Liver (tissue), 3 donors: ENCODE measurements at regions not wholly inside any gene's neighbourhood (a gene's known extent, or its start where the extent isn't known, plus 50 kb on each side); places are given as distances from the start of the nearest gene placed in this dataset.
"Not testable (repeated sequence)": the region's sequence is repeated elsewhere in the genome, so short reads cannot be mapped to it uniquely, and the experiment has no call there.

Experiments
- GABPA ChIP-seq, 2 donors: IDR thresholded peaks in 1 of 2; conservative IDR thresholded peaks in 1 of 2; 2 replicates each; pipeline ENCODE4 v1.6.1; 2016; ENCODE audit warnings: antibody characterized with exemption in 2 of 2, mild to moderate bottlenecking in 1 of 2, moderate library complexity in 1 of 2
- TAF1 ChIP-seq: conservative IDR thresholded peaks from 2 replicates; pipeline ENCODE4 v1.6.1; 2016; ENCODE audit warnings: antibody characterized with exemption, mild to moderate bottlenecking
- TF ChIP-seq, protein P1 (sequence below): fragments of 150-350 bp; IDR thresholded peaks from 2 replicates; pipeline ENCODE4 v1.5.1; 2017; ENCODE audit warnings: improper control_type of control experiment, low read depth, low read length; ENCODE audit not compliant: missing input control
- TF ChIP-seq, protein P2 (sequence below): IDR thresholded peaks from 2 replicates; pipeline ENCODE4 v1.6.1; 2016; ENCODE audit warnings: antibody characterized with exemption
- donor health status: healthy.
- donor health status: healthy.

DNA sequence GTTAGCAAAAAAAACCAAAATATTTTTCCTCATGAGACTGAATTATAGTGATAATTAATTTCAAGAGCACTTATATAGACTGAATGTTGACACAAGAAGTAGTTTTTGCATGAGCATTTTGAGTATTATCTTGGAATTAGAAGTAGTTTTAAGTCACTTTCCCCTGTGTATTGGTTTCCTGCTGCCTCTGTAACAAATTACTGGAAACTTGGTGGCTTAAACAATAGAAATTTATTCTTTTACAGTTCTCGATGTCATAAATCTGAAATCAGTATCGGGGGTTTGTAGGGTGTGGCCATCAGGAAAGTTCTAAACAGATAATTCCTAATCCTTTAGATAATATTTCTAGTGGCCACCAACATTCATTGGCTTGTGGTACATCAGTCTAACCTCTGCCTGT is 957.8 kb downstream of the LTN1 start:
- TF ChIP-seq, protein P1, sequence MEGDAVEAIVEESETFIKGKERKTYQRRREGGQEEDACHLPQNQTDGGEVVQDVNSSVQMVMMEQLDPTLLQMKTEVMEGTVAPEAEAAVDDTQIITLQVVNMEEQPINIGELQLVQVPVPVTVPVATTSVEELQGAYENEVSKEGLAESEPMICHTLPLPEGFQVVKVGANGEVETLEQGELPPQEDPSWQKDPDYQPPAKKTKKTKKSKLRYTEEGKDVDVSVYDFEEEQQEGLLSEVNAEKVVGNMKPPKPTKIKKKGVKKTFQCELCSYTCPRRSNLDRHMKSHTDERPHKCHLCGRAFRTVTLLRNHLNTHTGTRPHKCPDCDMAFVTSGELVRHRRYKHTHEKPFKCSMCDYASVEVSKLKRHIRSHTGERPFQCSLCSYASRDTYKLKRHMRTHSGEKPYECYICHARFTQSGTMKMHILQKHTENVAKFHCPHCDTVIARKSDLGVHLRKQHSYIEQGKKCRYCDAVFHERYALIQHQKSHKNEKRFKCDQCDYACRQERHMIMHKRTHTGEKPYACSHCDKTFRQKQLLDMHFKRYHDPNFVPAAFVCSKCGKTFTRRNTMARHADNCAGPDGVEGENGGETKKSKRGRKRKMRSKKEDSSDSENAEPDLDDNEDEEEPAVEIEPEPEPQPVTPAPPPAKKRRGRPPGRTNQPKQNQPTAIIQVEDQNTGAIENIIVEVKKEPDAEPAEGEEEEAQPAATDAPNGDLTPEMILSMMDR = not testable (repeated sequence)
- not testable (repeated sequence) for TF ChIP-seq GABPA (IDR thresholded peaks at IDR 0.05 in 1 of 2, conservative IDR thresholded peaks at IDR 0.05 in 1 of 2); TAF1
- TF ChIP-seq, protein P2, sequence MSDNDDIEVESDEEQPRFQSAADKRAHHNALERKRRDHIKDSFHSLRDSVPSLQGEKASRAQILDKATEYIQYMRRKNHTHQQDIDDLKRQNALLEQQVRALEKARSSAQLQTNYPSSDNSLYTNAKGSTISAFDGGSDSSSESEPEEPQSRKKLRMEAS = not testable (repeated sequence)
